GM06990 (cell line): ENCODE measurements at regions not wholly inside any gene's neighbourhood (a gene's known extent, or its start where the extent isn't known, plus 50 kb on each side); places are given as distances from the start of the nearest gene placed in this dataset.

ENCODE experiments used
- DNase-seq: peaks from one replicate; pipeline ENCODE4 v3.0.0-alpha.2; 2011; ENCODE audit not compliant: insufficient read length; ENCODE audit errors: extremely low read depth
- H3K27me3 ChIP-seq: replicated peaks from 2 replicates; pipeline ENCODE4 v1.6.0; 2011; ENCODE audit warnings: low read length; ENCODE audit not compliant: control insufficient read depth, insufficient read depth
- H3K36me3 ChIP-seq: 2 replicates; pipeline ENCODE4 v1.5.1; 2011; ENCODE audit warnings: low read length; ENCODE audit not compliant: control insufficient read depth, insufficient read depth
- H3K4me3 ChIP-seq: replicated peaks from 2 replicates; pipeline ENCODE4 v1.5.1; 2011; ENCODE audit warnings: low read depth, mild to moderate bottlenecking, control low read depth, low read length
- CTCF ChIP-seq: IDR thresholded peaks from 2 replicates; pipeline ENCODE4 v1.5.1; 2011; ENCODE audit warnings: low read length, control low read depth, mild to moderate bottlenecking, inconsistent platforms; ENCODE audit not compliant: insufficient read depth, poor library complexity, severe bottlenecking

- H3K4me3 ChIP-seq: no peak overlapping the region
- DNase-seq: no peak
These were observed 198.0 kb upstream of the ZP4 start for GRCh38 chr1:238088560-238089290.

GRCh38 chr1:238073991-238074390 lies 183.3 kb upstream of the ZP4 start:
- no peak for DNase-seq
- H3K36me3 ChIP-seq: no peaks in the 10 kb centered on the region
- H3K4me3 ChIP-seq: no peak overlapping the region
- no peak for TF ChIP-seq CTCF
- no peaks in the 10 kb centered on the region for H3K27me3 ChIP-seq

More at GRCh38 chr1:238088560-238089290, 198.0 kb upstream of the ZP4 start:
- no peak for TF ChIP-seq CTCF
- no peaks in the 10 kb centered on the region for H3K36me3 ChIP-seq
- no peaks in the 10 kb centered on the region for H3K27me3 ChIP-seq

GRCh38 chr1:238071061-238071460 lies 180.3 kb upstream of the ZP4 start:
- Histone ChIP-seq H3K4me3 (no peak overlapping the region), H3K27me3 (no peaks in the 10 kb centered on the region), H3K36me3 (no peaks in the 10 kb centered on the region)
- no peak for TF ChIP-seq CTCF
- DNase-seq: no peak

- peak; percentile 25 for DNase-seq
These were observed 172.7 kb upstream of the ZP4 start for GRCh38 chr1:238063454-238063853.

GRCh38 chr1:238061967-238062613 lies 171.4 kb upstream of the ZP4 start:
- Histone ChIP-seq H3K36me3 (no peaks in the 10 kb centered on the region), H3K27me3 (no peaks in the 10 kb centered on the region), H3K4me3 (peak overlapping the region; percentile 13)
- no peak for DNase-seq
- no peak for TF ChIP-seq CTCF

More at GRCh38 chr1:238063454-238063853, 172.7 kb upstream of the ZP4 start:
- no peaks in the 10 kb centered on the region for H3K27me3 ChIP-seq
- H3K4me3 ChIP-seq: no peak overlapping the region
- no peaks in the 10 kb centered on the region for H3K36me3 ChIP-seq
- no peak for TF ChIP-seq CTCF
